ENCODE measurements at regions not wholly inside any gene's neighbourhood (a gene's known extent, or its start where the extent isn't known, plus 50 kb on each side); places are given as distances from the start of the nearest gene placed in this dataset.

GRCh38 chr15:27681038-27681437 lies 418.1 kb downstream of the OCA2 start:
- TF ChIP-seq NANOG (IDR thresholded peaks at IDR 0.05; ENCODE audit: borderline replicate concordance), result no peak
- no peak for TF ChIP-seq REST (IDR thresholded peaks at IDR 0.05; ENCODE audit: unreplicated experiment)
- TF ChIP-seq CTCF (conservative IDR thresholded peaks at IDR 0.05; ENCODE audit: low read depth in 2 of 2), result no peak
- no peak for TF ChIP-seq EZH2phosphoT487 (IDR thresholded peaks at IDR 0.05; ENCODE audit: unreplicated experiment)
- no peak for TF ChIP-seq POLR2AphosphoS5 (IDR thresholded peaks at IDR 0.05; ENCODE audit: low read depth)
- no peak for TF ChIP-seq EZH2 (IDR thresholded peaks at IDR 0.05; ENCODE audit: low read depth, unreplicated experiment)
- TF ChIP-seq STAT1 (IDR thresholded peaks at IDR 0.05; ENCODE audit: unreplicated experiment), result no peak
- no peak for TF ChIP-seq ZNF462 (CRISPR knock-in tag; IDR thresholded peaks at IDR 0.05)
- TF ChIP-seq JUNB (IDR thresholded peaks at IDR 0.05; ENCODE audit: unreplicated experiment), result no peak
- TF ChIP-seq CREB1 (CRISPR knock-in tag; IDR thresholded peaks at IDR 0.05; ENCODE audit: low read depth), result no peak
- TF ChIP-seq ZNF331 (CRISPR knock-in tag; IDR thresholded peaks at IDR 0.05; ENCODE audit: low read depth), result no peak
